GM12875 (cell line): ENCODE measurements at regions not wholly inside any gene's neighbourhood (a gene's known extent, or its start where the extent isn't known, plus 50 kb on each side); places are given as distances from the start of the nearest gene placed in this dataset.

ENCODE experiments used
- H3K4me3 ChIP-seq: one replicate; pipeline ENCODE4 v1.5.1; 2011; ENCODE audit warnings: low read depth, low read length, control low read depth
- TF ChIP-seq, protein P1 (sequence below): IDR thresholded peaks from 2 replicates; pipeline ENCODE4 v1.5.1; 2011; ENCODE audit warnings: low read depth, mild to moderate bottlenecking, control low read depth, inconsistent platforms, low read length, moderate library complexity, borderline replicate concordance; ENCODE audit not compliant: insufficient read depth

DNA sequence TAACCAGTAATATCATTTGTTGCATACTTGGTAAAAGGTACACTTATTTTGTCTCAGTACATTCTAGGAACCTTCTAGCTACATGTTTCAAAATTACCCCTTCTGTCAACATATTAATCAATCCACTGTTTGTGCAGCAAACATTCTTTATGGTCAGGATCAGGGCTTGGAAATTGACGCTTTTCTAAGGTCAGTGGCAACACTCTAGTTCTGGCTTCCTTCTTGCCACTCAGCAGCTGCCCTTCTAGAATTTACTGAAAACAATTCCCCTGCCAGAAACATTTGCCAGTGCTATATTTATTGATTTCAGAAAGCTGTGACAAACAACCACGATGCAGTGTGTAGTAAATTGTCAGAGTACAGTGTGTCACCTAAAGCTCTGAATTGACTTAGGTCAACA is 84.7 kb upstream of the FBXL4 start:
- TF ChIP-seq, protein P1, sequence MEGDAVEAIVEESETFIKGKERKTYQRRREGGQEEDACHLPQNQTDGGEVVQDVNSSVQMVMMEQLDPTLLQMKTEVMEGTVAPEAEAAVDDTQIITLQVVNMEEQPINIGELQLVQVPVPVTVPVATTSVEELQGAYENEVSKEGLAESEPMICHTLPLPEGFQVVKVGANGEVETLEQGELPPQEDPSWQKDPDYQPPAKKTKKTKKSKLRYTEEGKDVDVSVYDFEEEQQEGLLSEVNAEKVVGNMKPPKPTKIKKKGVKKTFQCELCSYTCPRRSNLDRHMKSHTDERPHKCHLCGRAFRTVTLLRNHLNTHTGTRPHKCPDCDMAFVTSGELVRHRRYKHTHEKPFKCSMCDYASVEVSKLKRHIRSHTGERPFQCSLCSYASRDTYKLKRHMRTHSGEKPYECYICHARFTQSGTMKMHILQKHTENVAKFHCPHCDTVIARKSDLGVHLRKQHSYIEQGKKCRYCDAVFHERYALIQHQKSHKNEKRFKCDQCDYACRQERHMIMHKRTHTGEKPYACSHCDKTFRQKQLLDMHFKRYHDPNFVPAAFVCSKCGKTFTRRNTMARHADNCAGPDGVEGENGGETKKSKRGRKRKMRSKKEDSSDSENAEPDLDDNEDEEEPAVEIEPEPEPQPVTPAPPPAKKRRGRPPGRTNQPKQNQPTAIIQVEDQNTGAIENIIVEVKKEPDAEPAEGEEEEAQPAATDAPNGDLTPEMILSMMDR: no peak
- no peak overlapping the region for H3K4me3 ChIP-seq

DNA sequence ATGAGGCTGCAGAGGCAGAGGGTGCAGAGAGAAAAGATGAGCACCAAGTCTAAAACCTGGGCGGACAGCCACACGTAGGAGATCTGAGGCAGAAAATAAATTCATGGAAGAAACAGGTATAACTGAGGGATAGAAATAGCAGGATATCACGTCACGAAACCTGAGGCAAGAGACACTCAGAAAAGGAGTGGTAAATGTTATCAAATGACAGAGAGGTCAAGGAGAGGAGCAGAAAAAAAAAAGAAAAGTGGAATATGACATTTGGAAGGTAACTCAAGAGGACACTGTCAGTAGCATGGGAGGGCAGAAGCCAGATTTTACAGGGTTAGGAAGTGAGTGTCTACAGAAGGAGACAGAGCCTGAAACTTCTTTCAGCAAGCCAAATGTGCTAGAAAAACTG is 84.2 kb upstream of the FBXL4 start:
- TF ChIP-seq, protein P1: no peak

DNA sequence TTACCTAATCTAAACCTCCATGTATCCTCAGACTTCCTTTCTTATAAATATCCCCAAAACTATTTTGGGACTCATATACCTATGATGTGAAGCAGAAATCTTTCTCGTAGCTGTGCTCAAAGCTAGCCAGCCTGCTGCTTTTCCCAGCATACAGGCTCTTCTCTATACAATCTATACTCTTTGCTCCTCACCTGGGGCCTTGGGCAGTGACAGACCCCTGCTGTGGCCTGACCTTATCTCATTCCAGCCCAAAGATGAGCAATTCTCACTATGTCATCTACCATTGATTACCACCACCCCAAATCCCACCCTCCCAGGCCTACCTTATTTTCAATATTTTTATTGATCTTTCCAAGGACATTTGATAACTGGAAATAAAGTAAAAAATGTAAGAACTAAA is 83.2 kb upstream of the FBXL4 start:
- TF ChIP-seq, protein P1: no peak
- no peak overlapping the region for H3K4me3 ChIP-seq

More for the DNA sequence above, 84.2 kb upstream of the FBXL4 start:
- H3K4me3 ChIP-seq: no peak overlapping the region

DNA sequence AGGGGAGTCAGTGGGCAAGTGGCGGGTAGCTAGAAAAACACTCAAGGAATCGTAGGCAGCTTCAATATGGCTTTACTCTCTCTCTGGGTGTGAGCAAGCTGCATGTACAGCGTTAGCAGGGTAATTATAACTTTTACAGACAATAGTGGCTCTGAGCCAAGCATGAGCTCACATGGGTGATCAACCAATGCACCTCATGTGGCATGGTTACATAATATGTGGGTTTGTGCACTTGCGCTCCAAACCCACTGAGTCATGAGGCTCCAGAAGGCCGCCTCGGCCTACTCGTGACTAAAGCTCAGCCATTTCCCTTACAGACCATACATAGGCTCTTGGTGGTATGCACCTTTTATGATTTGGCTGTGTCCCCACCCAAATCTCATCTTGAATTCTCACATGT is 78.4 kb upstream of the FBXL4 start:
- no peak overlapping the region for H3K4me3 ChIP-seq
- TF ChIP-seq, protein P1: no peak

DNA sequence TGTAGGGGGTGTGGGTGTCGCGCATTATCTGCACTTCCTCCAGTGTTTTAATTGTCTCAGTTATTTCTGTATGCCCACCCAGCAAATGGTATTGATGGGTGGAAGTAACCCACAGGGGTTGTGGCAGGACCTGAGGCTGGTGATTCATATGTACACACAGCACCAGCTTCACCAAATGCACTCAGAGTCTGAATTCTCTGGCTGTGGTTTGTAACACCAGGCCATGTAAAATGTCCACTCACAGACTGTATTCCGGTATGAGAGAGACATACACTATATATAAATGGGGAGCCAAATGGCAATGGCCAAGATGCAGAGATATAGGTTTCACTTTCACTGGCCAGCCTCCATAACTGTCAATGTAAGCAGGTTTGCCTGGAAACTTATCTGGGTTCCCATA is 76.3 kb upstream of the FBXL4 start:
- H3K4me3 ChIP-seq: no peak overlapping the region
- TF ChIP-seq, protein P1: no peak

DNA sequence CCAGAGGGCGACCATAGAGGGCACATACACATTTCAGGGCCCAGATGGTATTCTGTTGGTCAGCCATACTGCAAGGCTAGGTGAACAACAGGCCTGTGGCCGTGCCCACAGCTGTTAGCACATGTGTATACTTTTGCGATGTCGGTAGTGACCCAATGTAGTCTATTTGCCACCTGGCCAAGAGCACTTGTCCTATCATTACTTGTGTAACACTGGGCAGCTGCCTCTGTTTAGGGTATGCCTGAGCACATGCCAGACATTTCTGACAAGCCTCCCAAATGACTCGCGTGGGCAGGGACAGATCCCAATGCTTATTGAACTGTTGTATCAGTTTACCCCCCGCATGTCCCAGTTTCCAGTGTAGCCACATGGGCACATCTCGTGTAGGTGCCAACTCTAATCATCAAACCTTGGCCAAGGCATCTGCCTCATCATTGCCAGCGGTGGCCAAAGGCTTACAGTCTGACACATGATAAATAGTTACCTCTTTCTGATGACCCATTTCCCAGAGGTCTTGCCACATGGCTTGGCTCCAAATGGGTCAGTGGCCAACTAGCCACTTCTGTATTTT is 74.4 kb upstream of the FBXL4 start:
- no peak overlapping the region for H3K4me3 ChIP-seq
- TF ChIP-seq, protein P1: no peak

DNA sequence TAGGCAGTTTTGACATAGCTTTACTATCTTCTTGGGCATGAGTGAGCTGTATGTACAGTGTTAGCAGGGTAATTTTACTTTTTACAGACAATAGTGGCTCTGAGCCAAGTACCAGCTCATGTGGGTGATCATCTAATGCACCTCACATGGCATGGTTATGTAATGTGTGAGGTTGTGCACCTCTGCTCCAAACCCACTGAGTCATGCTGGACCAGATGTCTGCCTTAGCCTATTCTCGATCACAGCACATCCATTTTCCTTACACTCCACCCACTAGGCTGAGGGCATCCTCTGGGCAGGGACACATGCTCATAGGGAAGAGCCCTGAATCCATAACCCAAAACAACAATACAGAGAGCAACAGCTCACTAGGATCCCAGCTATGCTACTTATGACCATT is 71.6 kb upstream of the FBXL4 start:
- H3K4me3 ChIP-seq: no peak overlapping the region
- TF ChIP-seq, protein P1: no peak
